ENCODE measurements at regions not wholly inside any gene's neighbourhood (a gene's known extent, or its start where the extent isn't known, plus 50 kb on each side); places are given as distances from the start of the nearest gene placed in this dataset.

DNA sequence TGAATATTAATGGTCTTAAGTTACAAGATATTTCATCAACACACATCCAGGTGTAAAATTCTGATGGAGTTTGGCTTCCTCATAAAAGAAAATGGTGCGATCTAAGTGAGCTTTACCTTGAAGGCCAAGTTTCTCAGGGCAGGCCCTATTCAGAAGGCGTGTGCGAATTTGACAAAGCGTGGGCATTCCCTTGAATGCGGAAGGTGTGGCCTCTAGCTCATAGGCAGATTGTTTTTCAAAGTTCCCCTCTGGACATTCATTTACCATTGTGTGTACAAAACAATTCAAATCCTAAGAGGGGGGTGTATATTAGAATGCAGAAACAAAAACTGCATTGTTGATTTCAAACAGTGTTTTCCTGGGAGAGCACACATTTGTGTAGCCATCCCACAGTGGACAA is 411.9 kb upstream of the PKN2 start:
- intact Hi-C loops (cut with DNase I; ENCODE audit: low total_unique reads) (no loop called here), in situ Hi-C loops (cut with MboI; ENCODE audit: low sequenced_read_pairs in 4 of 4) (no loop called here)
- TF ChIP-seq, protein P1, sequence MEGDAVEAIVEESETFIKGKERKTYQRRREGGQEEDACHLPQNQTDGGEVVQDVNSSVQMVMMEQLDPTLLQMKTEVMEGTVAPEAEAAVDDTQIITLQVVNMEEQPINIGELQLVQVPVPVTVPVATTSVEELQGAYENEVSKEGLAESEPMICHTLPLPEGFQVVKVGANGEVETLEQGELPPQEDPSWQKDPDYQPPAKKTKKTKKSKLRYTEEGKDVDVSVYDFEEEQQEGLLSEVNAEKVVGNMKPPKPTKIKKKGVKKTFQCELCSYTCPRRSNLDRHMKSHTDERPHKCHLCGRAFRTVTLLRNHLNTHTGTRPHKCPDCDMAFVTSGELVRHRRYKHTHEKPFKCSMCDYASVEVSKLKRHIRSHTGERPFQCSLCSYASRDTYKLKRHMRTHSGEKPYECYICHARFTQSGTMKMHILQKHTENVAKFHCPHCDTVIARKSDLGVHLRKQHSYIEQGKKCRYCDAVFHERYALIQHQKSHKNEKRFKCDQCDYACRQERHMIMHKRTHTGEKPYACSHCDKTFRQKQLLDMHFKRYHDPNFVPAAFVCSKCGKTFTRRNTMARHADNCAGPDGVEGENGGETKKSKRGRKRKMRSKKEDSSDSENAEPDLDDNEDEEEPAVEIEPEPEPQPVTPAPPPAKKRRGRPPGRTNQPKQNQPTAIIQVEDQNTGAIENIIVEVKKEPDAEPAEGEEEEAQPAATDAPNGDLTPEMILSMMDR (IDR thresholded peaks at IDR 0.05 in 4 of 5, conservative IDR thresholded peaks at IDR 0.05 in 1 of 5) = no peak
- no peak for TF ChIP-seq POLR2A (IDR thresholded peaks at IDR 0.05)
- H3K4me1 ChIP-seq = no peaks in the 10 kb centered on the region
- DNase-seq (no peak), ATAC-seq (no peak)
- no peak overlapping the region for H3K4me3 ChIP-seq
- no peaks in the 10 kb centered on the region for H3K9me3 ChIP-seq
- H3K27me3 ChIP-seq = no peaks in the 10 kb centered on the region
- no peaks in the 10 kb centered on the region for H3K36me3 ChIP-seq
- H3K27ac ChIP-seq = no peak overlapping the region

DNA sequence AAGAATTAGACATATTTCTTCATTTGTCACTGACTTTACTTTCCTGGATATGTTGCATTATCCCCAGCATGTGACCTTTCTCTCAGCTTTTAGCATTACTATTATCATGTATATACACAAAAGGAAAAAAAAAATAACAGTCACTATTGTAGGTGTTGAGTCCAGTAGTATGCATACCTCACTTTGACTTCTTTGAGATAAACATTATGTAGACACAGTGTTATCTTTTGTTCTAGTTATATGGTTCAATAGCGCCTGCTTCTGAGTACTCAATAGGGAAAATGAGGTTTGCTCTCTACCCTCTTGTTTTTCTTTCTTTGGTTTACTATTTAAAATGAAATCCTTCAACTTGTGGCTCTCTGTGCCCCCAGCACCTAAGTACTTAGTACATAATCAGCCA is 409.6 kb upstream of the PKN2 start:
- in situ Hi-C loops (cut with MboI; ENCODE audit: low sequenced_read_pairs in 4 of 4) = no loop called here
- intact Hi-C loops (cut with DNase I; ENCODE audit: low total_unique reads) = no loop called here
- H3K27ac ChIP-seq = no peak overlapping the region
- H3K9me3 ChIP-seq = no peaks in the 10 kb centered on the region
- no peaks in the 10 kb centered on the region for H3K36me3 ChIP-seq
- no peak for TF ChIP-seq POLR2A (IDR thresholded peaks at IDR 0.05)
- TF ChIP-seq, protein P1 (IDR thresholded peaks at IDR 0.05 in 4 of 5, conservative IDR thresholded peaks at IDR 0.05 in 1 of 5) = no peak
- ATAC-seq (no peak), DNase-seq (no peak)
- no peak overlapping the region for H3K4me3 ChIP-seq
- H3K27me3 ChIP-seq = no peaks in the 10 kb centered on the region
- H3K4me1 ChIP-seq = no peaks in the 10 kb centered on the region

DNA sequence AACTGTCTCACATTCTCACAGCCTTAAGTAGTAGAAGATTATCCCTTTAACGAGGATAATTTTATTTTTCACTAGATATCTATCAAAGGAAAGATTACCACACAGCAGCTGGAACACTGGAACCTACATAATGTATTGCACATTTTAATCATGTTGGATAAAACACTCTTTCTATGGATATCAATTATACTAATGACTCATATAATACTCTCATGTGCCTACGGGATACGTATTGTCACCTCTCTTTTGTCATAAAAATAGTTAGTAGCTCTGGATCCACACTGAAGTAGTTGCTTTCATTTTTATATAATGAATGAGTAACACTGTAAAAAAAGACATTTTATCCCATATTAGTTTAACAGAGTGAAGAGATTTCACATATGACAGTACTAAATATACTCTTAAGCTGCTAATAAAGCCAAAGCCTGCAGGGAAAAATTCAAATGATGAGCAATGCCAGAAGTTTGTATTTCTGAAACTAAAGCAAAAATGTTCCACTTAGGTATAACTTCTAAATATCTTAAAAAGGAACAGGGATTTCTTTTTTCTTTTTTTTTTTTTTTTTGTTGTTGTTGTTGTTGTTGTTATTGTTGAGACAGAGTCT is 408.7 kb upstream of the PKN2 start:
- ATAC-seq = no peak
- H3K4me1 ChIP-seq = no peaks in the 10 kb centered on the region
- no peaks in the 10 kb centered on the region for H3K9me3 ChIP-seq
- H3K4me3 ChIP-seq = no peak overlapping the region
- intact Hi-C loops (cut with DNase I; ENCODE audit: low total_unique reads) = no loop called here
- H3K36me3 ChIP-seq = no peaks in the 10 kb centered on the region
- in situ Hi-C loops (cut with MboI; ENCODE audit: low sequenced_read_pairs in 4 of 4) = no loop called here
- DNase-seq = no peak
- no peak overlapping the region for H3K27ac ChIP-seq
- no peaks in the 10 kb centered on the region for H3K27me3 ChIP-seq
- no peak for TF ChIP-seq POLR2A (IDR thresholded peaks at IDR 0.05)
- TF ChIP-seq, protein P1 (IDR thresholded peaks at IDR 0.05 in 4 of 5, conservative IDR thresholded peaks at IDR 0.05 in 1 of 5) = no peak

DNA sequence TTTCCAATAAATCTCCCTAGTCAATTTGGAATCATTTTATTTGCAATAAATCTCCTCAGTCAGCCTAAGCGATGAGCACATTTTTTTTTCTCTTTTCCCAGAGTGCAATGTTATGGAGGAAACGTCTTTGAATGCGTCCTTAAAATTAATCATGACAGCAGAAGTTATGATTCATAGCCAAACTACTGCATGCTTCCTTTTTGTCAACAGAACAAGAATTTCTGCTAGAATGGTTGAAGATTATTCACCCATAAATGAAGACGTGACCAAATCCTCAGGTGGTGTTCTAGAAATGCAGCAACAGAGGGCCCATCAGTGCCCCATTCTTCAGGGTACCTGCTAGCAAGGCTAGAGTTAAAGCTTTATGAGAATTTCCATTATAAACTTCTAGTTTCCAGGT is 407.9 kb upstream of the PKN2 start:
- in situ Hi-C loops (cut with MboI; ENCODE audit: low sequenced_read_pairs in 4 of 4) = no loop called here
- ATAC-seq = no peak
- no peak for DNase-seq
- Histone ChIP-seq H3K36me3 (no peaks in the 10 kb centered on the region), H3K9me3 (no peaks in the 10 kb centered on the region), H3K4me1 (no peaks in the 10 kb centered on the region), H3K27ac (no peak overlapping the region), H3K27me3 (no peaks in the 10 kb centered on the region), H3K4me3 (no peak overlapping the region)
- intact Hi-C loops (cut with DNase I; ENCODE audit: low total_unique reads) = no loop called here
- TF ChIP-seq, protein P1 (IDR thresholded peaks at IDR 0.05 in 4 of 5, conservative IDR thresholded peaks at IDR 0.05 in 1 of 5) = no peak
- TF ChIP-seq POLR2A (IDR thresholded peaks at IDR 0.05) = no peak

DNA sequence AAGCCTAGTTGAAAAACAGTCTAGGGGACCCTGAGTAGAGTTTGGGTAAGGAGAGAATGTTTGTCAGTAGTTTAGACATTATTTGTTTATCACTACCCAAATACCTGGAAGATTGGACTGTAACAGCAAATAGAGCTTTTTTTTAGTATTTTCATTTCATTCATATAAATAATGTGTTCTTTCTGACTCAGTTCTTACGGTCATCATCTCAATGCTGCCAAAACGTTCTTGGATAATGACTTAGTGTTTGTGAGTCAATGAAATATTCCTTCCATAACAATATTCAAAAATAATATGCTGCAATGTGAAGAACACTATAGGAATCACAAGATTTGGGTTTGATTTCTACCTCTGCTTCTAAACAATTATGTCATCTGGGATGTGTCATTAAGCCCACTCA is 400.0 kb upstream of the PKN2 start:
- ATAC-seq (no peak), DNase-seq (no peak)
- H3K27ac ChIP-seq = no peak overlapping the region
- no peak overlapping the region for H3K4me3 ChIP-seq
- intact Hi-C loops (cut with DNase I; ENCODE audit: low total_unique reads) = no loop called here
- H3K9me3 ChIP-seq = no peaks in the 10 kb centered on the region
- in situ Hi-C loops (cut with MboI; ENCODE audit: low sequenced_read_pairs in 4 of 4) = no loop called here
- H3K4me1 ChIP-seq = no peaks in the 10 kb centered on the region
- TF ChIP-seq, protein P1 (IDR thresholded peaks at IDR 0.05 in 4 of 5, conservative IDR thresholded peaks at IDR 0.05 in 1 of 5) = no peak
- TF ChIP-seq POLR2A (IDR thresholded peaks at IDR 0.05) = no peak
- H3K27me3 ChIP-seq = no peaks in the 10 kb centered on the region
- H3K36me3 ChIP-seq = no peaks in the 10 kb centered on the region

Measured in gastrocnemius medialis (tissue), 4 donors.